SU-DHL-6 (cell line): ENCODE measurements at regions not wholly inside any gene's neighbourhood (a gene's known extent, or its start where the extent isn't known, plus 50 kb on each side); places are given as distances from the start of the nearest gene placed in this dataset.

Experiments
- CTCF ChIP-seq: fragments of 200-600 bp; sonication (generic); IDR thresholded peaks from one replicate; pipeline ENCODE4 v1.5.1; 2017; ENCODE audit warnings: antibody characterized with exemption, mild to moderate bottlenecking, low read length, moderate library complexity; ENCODE audit not compliant: insufficient read depth, poor library complexity, severe bottlenecking
- EZH2phosphoT487 ChIP-seq: fragments of 200-600 bp; sonication (generic), shearing (Covaris generic); conservative IDR thresholded peaks from 2 replicates; pipeline ENCODE4 v1.6.1; 2018; ENCODE audit warnings: mild to moderate bottlenecking, antibody characterized with exemption, low read length, moderate library complexity, mixed read lengths

DNA sequence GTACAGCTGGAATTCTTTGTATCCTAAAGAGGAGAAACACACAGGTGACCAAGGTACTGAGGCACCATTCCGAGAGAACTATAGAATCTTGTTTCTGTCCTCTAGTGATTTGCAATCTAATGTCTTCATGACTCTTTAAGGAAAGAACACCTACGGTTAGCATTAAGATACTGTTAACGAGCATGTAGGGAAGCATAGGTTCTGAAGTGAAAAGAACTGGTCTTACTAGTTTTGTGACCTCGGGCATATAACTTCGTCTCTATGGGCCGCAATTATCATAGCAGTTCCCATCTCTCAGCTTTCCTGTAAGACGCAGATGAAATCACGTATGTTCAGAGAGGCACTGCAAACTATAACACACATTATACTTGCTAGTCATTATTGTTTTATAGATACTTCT is 193.0 kb upstream of the NBEA start:
- no peak for TF ChIP-seq CTCF
- TF ChIP-seq EZH2phosphoT487, result no peak
